H1 (cell line): ENCODE measurements at regions not wholly inside any gene's neighbourhood (a gene's known extent, or its start where the extent isn't known, plus 50 kb on each side); places are given as distances from the start of the nearest gene placed in this dataset.

Experiments used
- CTCF ChIA-PET: fragments of 300-600 bp; sonication (Branson Sonifier 250); formaldehyde crosslinking; loops from one replicate; lab custom pipeline; 2021; ENCODE audit not compliant: partially characterized antibody; lab: Charles Lee
- POLR2A ChIA-PET: fragments of 300-600 bp; sonication (Branson Sonifier 250); formaldehyde crosslinking; loops from one replicate; lab custom pipeline; 2021; ENCODE audit warnings: inconsistent platforms; ENCODE audit not compliant: partially characterized antibody; lab: Charles Lee
- DNase-seq, 2 experiments: peaks; one replicate each; pipeline versions ENCODE4 v3.0.0 to v3.0.0-alpha.2; 2010 to 2022; ENCODE audit warnings: low spot score in 2 of 2, low read depth in 1 of 2, mixed read lengths in 1 of 2
- FAIRE-seq: peaks from 2 replicates; lab custom pipeline; 2011; peaks lifted over from hg19 to GRCh38; lab: Jason Lieb, UNC
- H2AFZ ChIP-seq: 2 replicates; pipeline ENCODE4 v1.8.1; 2012; ENCODE audit warnings: low read length, inconsistent platforms
- H2AK5ac ChIP-seq: 2 replicates; pipeline ENCODE4 v1.6.1; 2013; ENCODE audit warnings: low read depth, low read length
- H2BK120ac ChIP-seq: replicated peaks from 2 replicates; pipeline ENCODE3; 2013; ENCODE audit warnings: low read depth, low read length, inconsistent platforms
- H2BK12ac ChIP-seq: 2 replicates; pipeline ENCODE4 v1.6.1; 2013; ENCODE audit warnings: low read depth, low read length
- H2BK15ac ChIP-seq: 2 replicates; pipeline ENCODE4 v1.6.1; 2013; ENCODE audit warnings: low read length
- H2BK20ac ChIP-seq: 2 replicates; pipeline ENCODE4 v1.6.1; 2013; ENCODE audit warnings: low read length
- H2BK5ac ChIP-seq: 2 replicates; pipeline ENCODE4 v1.6.1; 2013; ENCODE audit warnings: low read depth, low read length
- H3K14ac ChIP-seq: 2 replicates; pipeline ENCODE4 v1.6.1; 2013; ENCODE audit warnings: inconsistent platforms; ENCODE audit not compliant: insufficient read length
- H3K18ac ChIP-seq: 2 replicates; pipeline ENCODE4 v1.6.1; 2013; ENCODE audit warnings: low read length; ENCODE audit errors: extremely low read depth
- H3K23ac ChIP-seq: 2 replicates; pipeline ENCODE4 v1.6.1; 2013; ENCODE audit warnings: inconsistent platforms; ENCODE audit not compliant: insufficient read length
- H3K23me2 ChIP-seq: 2 replicates; pipeline ENCODE4 v1.6.1; 2013; ENCODE audit warnings: low read depth, low read length
- H3K27ac ChIP-seq: 2 replicates; pipeline ENCODE4 v1.6.1; 2011; ENCODE audit warnings: low read depth, low read length, inconsistent platforms
- H3K27me3 ChIP-seq, 4 experiments: replicated peaks in 1 of 4; 1 replicate in 1 of 4; 2 replicates in 3 of 4; pipeline versions ENCODE4 v1.6.1 to v1.8.1; 2011 to 2013; ENCODE audit warnings: low read length in 3 of 4, mild to moderate bottlenecking in 3 of 4, inconsistent platforms in 2 of 4, mixed read lengths in 2 of 4, moderate library complexity in 1 of 4; ENCODE audit not compliant: control insufficient read depth in 3 of 4, insufficient read depth in 3 of 4; ENCODE audit errors: extremely low read depth in 1 of 4
- H3K36me3 ChIP-seq, 4 experiments: 2 replicates each; pipeline versions ENCODE4 v1.6.1 to v1.8.1; 2011 to 2013; ENCODE audit warnings: mild to moderate bottlenecking in 4 of 4, low read length in 3 of 4, moderate library complexity in 2 of 4, control low read depth in 1 of 4, inconsistent platforms in 1 of 4; ENCODE audit not compliant: insufficient read depth in 4 of 4, control insufficient read depth in 2 of 4
- H3K4ac ChIP-seq: replicated peaks from 2 replicates; pipeline ENCODE3; 2013; ENCODE audit warnings: low read length, low read depth, mixed read lengths, inconsistent platforms; ENCODE audit not compliant: insufficient read length
- H3K4me1 ChIP-seq, 4 experiments: replicated peaks in 1 of 4; 1 replicate in 1 of 4; 2 replicates in 3 of 4; pipeline versions ENCODE4 v1.6.1 to v1.8.1; 2011 to 2013; ENCODE audit warnings: low read length in 3 of 4, inconsistent platforms in 2 of 4, mixed read lengths in 1 of 4; ENCODE audit not compliant: insufficient read depth in 4 of 4, control insufficient read depth in 3 of 4
- H3K4me2 ChIP-seq, 2 experiments: 2 replicates each; pipeline versions ENCODE4 v1.6.1 to v1.8.1; 2011 to 2013; ENCODE audit warnings: low read depth in 2 of 2, low read length in 2 of 2, control low read depth in 1 of 2, inconsistent platforms in 1 of 2, mild to moderate bottlenecking in 1 of 2; ENCODE audit not compliant: insufficient read depth in 1 of 2
- H3K4me3 ChIP-seq, 4 experiments: fragments of 200-600, 300-600 bp in 1 of 4; sonication (generic), shearing (Covaris generic), sonication (Bioruptor Twin) in 1 of 4; 2 replicates each; pipeline versions ENCODE4 v1.5.1 to v1.8.1; 2011 to 2016; ENCODE audit warnings: low read length in 4 of 4, low read depth in 3 of 4, control low read depth in 2 of 4, inconsistent platforms in 2 of 4, mild to moderate bottlenecking in 2 of 4, mixed read lengths in 1 of 4, moderate library complexity in 1 of 4; ENCODE audit not compliant: insufficient read depth in 2 of 4; ENCODE audit errors: extremely low read depth in 1 of 4
- H3K56ac ChIP-seq: replicated peaks from 2 replicates; pipeline ENCODE3; 2013; ENCODE audit warnings: low read depth, mild to moderate bottlenecking, mixed read lengths, low read length, inconsistent platforms; ENCODE audit not compliant: insufficient read length
- H3K79me1 ChIP-seq: 2 replicates; pipeline ENCODE4 v1.6.1; 2013; ENCODE audit warnings: low read depth, low read length, control low read depth
- H3K79me2 ChIP-seq, 2 experiments: 2 replicates each; pipeline versions ENCODE4 v1.6.1 to v1.8.1; 2012 to 2013; ENCODE audit warnings: low read length in 2 of 2, mild to moderate bottlenecking in 2 of 2, inconsistent platforms in 1 of 2; ENCODE audit not compliant: insufficient read depth in 2 of 2, control insufficient read depth in 1 of 2
- H3K9ac ChIP-seq, 4 experiments: replicated peaks in 1 of 4; 1 replicate in 1 of 4; 2 replicates in 3 of 4; pipeline versions ENCODE4 v1.6.1 to v1.8.1; 2011 to 2013; ENCODE audit warnings: low read depth in 3 of 4, low read length in 3 of 4, control low read depth in 2 of 4, mild to moderate bottlenecking in 2 of 4, moderate library complexity in 2 of 4, inconsistent platforms in 1 of 4; ENCODE audit errors: extremely low read depth in 1 of 4
- H3K9me3 ChIP-seq, 2 experiments: 2 replicates each; pipeline versions ENCODE4 v1.6.1 to v1.8.1; 2012 to 2013; ENCODE audit warnings: mild to moderate bottlenecking in 2 of 2, moderate library complexity in 2 of 2, control low read depth in 1 of 2, inconsistent platforms in 1 of 2, low read depth in 1 of 2, low read length in 1 of 2, mixed read lengths in 1 of 2; ENCODE audit not compliant: insufficient read depth in 2 of 2
- H4K20me1 ChIP-seq, 2 experiments: replicated peaks in 1 of 2; 2 replicates each; pipeline versions ENCODE3 to v1.8.1; 2011 to 2013; ENCODE audit warnings: inconsistent platforms in 2 of 2, low read length in 2 of 2, mild to moderate bottlenecking in 1 of 2; ENCODE audit not compliant: insufficient read depth in 2 of 2, control insufficient read depth in 1 of 2
- H4K5ac ChIP-seq: 2 replicates; pipeline ENCODE4 v1.6.1; 2013; ENCODE audit warnings: low read length, low read depth, mixed read lengths, inconsistent platforms; ENCODE audit not compliant: insufficient read length
- H4K8ac ChIP-seq: 2 replicates; pipeline ENCODE4 v1.8.0; 2013; ENCODE audit warnings: mild to moderate bottlenecking, moderate library complexity, low read length, inconsistent platforms; ENCODE audit not compliant: insufficient read depth; ENCODE audit errors: extremely low read depth
- H4K91ac ChIP-seq: replicated peaks from 2 replicates; pipeline ENCODE3; 2013; ENCODE audit warnings: low read length, mixed read lengths, inconsistent platforms; ENCODE audit not compliant: insufficient read length
- TF ChIP-seq, protein P1 (sequence below): IDR thresholded peaks from 2 replicates; pipeline ENCODE4 v1.6.1; 2012; ENCODE audit warnings: inconsistent platforms

DNA sequence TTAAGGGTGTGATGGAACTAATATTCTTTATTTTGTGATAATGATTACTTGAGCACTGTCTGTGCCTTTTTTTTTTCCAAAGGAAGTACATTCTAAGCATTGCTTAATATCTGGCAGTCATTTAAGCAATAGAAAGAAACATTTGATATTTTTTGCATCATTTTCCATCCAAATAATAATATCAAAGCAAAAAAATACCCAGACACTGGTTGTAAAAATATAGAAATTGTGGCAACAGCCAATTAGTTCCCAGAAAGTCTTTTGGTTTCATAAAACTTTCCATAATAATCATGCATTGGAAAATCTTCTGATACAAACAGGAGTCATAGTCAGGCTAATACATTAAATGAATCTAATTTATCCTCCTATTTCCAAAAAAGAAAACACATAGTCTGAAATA, 629.3 kb upstream of the ADAMTS5 start:
- no peak overlapping the region for H3K4ac ChIP-seq
- POLR2A ChIA-PET: no interaction called here

More for the DNA sequence above, 629.3 kb upstream of the ADAMTS5 start:
- Histone ChIP-seq H3K14ac (no peak overlapping the region), H3K4me1 (no peaks in the 10 kb centered on the region), H2AK5ac (no peak overlapping the region), H3K9me3 (peaks cover 0 to 4% of the 10 kb centered on the region in 2 experiments; a peak in 1 of 4 replicates), H3K36me3 (no peaks in the 10 kb centered on the region), H2BK20ac (no peak overlapping the region), H4K91ac (no peak overlapping the region), H4K5ac (no peak overlapping the region), H4K8ac (no peak overlapping the region)
- TF ChIP-seq, protein P1, sequence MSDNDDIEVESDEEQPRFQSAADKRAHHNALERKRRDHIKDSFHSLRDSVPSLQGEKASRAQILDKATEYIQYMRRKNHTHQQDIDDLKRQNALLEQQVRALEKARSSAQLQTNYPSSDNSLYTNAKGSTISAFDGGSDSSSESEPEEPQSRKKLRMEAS: no peak
- TF ChIP-seq, all 59 proteins: peak for 0
- Histone ChIP-seq H3K4me2 (no peak overlapping the region), H2BK12ac (no peak overlapping the region), H2BK5ac (no peak overlapping the region), H3K79me1 (no peaks in the 10 kb centered on the region), H3K27ac (no peak overlapping the region), H4K20me1 (no peaks in the 10 kb centered on the region), H2BK15ac (no peak overlapping the region), H3K4me3 (no peak overlapping the region), H3K23me2 (no peaks in the 10 kb centered on the region), H3K27me3 (no peaks in the 10 kb centered on the region), H2AFZ (no peak overlapping the region), H3K23ac (no peak overlapping the region), H3K56ac (no peak overlapping the region), H3K79me2 (no peaks in the 10 kb centered on the region), H3K18ac (no peak overlapping the region), H3K9ac (no peak overlapping the region), H2BK120ac (no peak overlapping the region)
- FAIRE-seq (no peak), DNase-seq (no peak)
- CTCF ChIA-PET: interaction anchor here (1.0 kb wide), 1 partner anchor 32 kb away, joined by 4 read pairs; no protein-coding TSS in a partner anchor
